MM.1S (cell line): ENCODE measurements at regions not wholly inside any gene's neighbourhood (a gene's known extent, or its start where the extent isn't known, plus 50 kb on each side); places are given as distances from the start of the nearest gene placed in this dataset.

Experiments used
- DNase-seq: peaks from one replicate; pipeline ENCODE4 v3.0.0-alpha.2; 2015
- H2AFZ ChIP-seq: fragments of 300-600 bp; sonication (generic); 2 replicates; pipeline ENCODE4 v1.6.0; 2016; ENCODE audit warnings: antibody characterized with exemption, low read length
- H3F3A ChIP-seq: fragments of 300-600 bp; sonication (generic); 2 replicates; pipeline ENCODE4 v1.6.1; 2016; ENCODE audit warnings: mild to moderate bottlenecking, antibody characterized with exemption, low read length, moderate library complexity, mixed read lengths; ENCODE audit not compliant: insufficient read depth
- H3K27ac ChIP-seq: fragments of 300-600 bp; sonication (generic); 2 replicates; pipeline ENCODE4 v1.5.1; 2016; ENCODE audit warnings: mild to moderate bottlenecking, low read length
- H3K27me3 ChIP-seq: fragments of 300-600 bp; sonication (generic); replicated peaks from 2 replicates; pipeline ENCODE4 v1.6.0; 2016; ENCODE audit warnings: low read length; ENCODE audit not compliant: insufficient read depth
- H3K36me3 ChIP-seq: fragments of 300-600 bp; sonication (generic); replicated peaks from 2 replicates; pipeline ENCODE4 v1.6.1; 2016; ENCODE audit warnings: mild to moderate bottlenecking, low read length, mixed read lengths; ENCODE audit not compliant: insufficient read depth
- H3K4me1 ChIP-seq: fragments of 300-600 bp; sonication (generic); 2 replicates; pipeline ENCODE4 v1.6.1; 2016; ENCODE audit warnings: low read length, mixed read lengths
- H3K4me2 ChIP-seq: fragments of 300-600 bp; sonication (generic); 2 replicates; pipeline ENCODE4 v1.6.0; 2016; ENCODE audit warnings: low read depth, low read length
- H3K4me3 ChIP-seq: fragments of 300-600 bp; sonication (generic); 2 replicates; pipeline ENCODE4 v1.5.1; 2016; ENCODE audit warnings: low read length, mixed read lengths
- H3K79me2 ChIP-seq: fragments of 300-600 bp; sonication (generic); 2 replicates; pipeline ENCODE4 v1.6.1; 2016; ENCODE audit warnings: mixed run types, low read length, mixed read lengths
- H3K9ac ChIP-seq: fragments of 300-600 bp; sonication (generic); 2 replicates; pipeline ENCODE4 v1.6.1; 2016; ENCODE audit warnings: low read length, mixed read lengths
- H3K9me2 ChIP-seq: fragments of 300-600 bp; sonication (generic); replicated peaks from 2 replicates; pipeline ENCODE4 v1.6.1; 2016; ENCODE audit warnings: mild to moderate bottlenecking, low read length, mixed read lengths; ENCODE audit not compliant: insufficient read depth
- H3K9me3 ChIP-seq: fragments of 300-600 bp; sonication (generic); replicated peaks from 2 replicates; pipeline ENCODE4 v1.6.1; 2016; ENCODE audit warnings: mild to moderate bottlenecking, low read length, mixed read lengths; ENCODE audit not compliant: insufficient read depth
- H4K20me1 ChIP-seq: fragments of 300-600 bp; sonication (generic); 2 replicates; pipeline ENCODE4 v1.6.1; 2016; ENCODE audit warnings: mild to moderate bottlenecking, low read length, moderate library complexity, mixed read lengths; ENCODE audit not compliant: insufficient read depth
- EZH2 ChIP-seq: fragments of 300-600 bp; sonication (generic); optimal IDR thresholded peaks from 2 replicates; pipeline ENCODE3; 2017; ENCODE audit warnings: low read depth, mild to moderate bottlenecking, antibody characterized with exemption, low read length, mixed read lengths
- EZH2phosphoT487 ChIP-seq: fragments of 300-600 bp; sonication (generic); IDR thresholded peaks from 2 replicates; pipeline ENCODE4 v1.6.1; 2018; ENCODE audit warnings: antibody characterized with exemption, low read length
- TF ChIP-seq, protein P1 (sequence below): fragments of 300-600 bp; sonication (generic); IDR thresholded peaks from 2 replicates; pipeline ENCODE4 v1.5.1; 2016; ENCODE audit warnings: antibody characterized with exemption, low read length, mixed read lengths

DNA sequence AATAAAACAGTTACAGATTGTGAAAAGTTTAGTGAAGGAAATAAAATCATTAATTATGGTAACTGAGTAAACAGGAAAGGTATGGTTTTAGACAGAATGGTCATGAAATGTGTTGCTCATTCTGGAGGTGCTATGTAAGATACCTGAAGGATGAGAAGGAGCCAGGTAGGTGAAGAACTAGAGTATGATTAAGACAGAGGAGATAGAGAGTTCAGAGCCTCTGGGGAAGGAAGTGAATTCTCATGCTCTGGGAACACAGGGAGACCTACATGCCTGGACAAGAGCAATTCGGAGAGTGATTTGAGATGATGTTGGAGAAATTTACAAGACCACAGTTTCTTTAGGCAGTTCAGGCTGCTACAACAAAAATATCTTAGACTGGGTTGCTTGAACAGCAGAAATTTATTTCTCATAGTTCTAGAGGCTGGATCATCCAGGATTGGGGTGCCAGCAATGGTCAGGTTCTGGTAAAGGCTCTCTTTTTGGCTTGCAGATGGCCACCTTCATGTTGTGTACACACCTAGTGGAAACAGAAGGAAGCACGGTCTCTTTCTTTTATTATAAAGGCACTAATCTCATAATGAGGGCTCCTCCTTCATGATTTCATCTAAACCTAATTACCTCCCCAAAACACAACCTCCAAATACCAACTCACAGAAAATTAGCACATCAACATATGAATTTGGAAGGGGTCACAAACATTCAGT, 1416.1 kb downstream of the PCDH7 start:
- no peak overlapping the region for H3K27ac ChIP-seq
- H3K9me3 ChIP-seq = no peaks in the 10 kb centered on the region
- H4K20me1 ChIP-seq = no peaks in the 10 kb centered on the region
- no peaks in the 10 kb centered on the region for H3K9me2 ChIP-seq
- no peaks in the 10 kb centered on the region for H3K36me3 ChIP-seq
- H3K9ac ChIP-seq = no peak overlapping the region
- no peaks in the 10 kb centered on the region for H3K27me3 ChIP-seq
- no peak overlapping the region for H2AFZ ChIP-seq
- TF ChIP-seq EZH2phosphoT487 (no peak), EZH2 (no peak)
- TF ChIP-seq, protein P1, sequence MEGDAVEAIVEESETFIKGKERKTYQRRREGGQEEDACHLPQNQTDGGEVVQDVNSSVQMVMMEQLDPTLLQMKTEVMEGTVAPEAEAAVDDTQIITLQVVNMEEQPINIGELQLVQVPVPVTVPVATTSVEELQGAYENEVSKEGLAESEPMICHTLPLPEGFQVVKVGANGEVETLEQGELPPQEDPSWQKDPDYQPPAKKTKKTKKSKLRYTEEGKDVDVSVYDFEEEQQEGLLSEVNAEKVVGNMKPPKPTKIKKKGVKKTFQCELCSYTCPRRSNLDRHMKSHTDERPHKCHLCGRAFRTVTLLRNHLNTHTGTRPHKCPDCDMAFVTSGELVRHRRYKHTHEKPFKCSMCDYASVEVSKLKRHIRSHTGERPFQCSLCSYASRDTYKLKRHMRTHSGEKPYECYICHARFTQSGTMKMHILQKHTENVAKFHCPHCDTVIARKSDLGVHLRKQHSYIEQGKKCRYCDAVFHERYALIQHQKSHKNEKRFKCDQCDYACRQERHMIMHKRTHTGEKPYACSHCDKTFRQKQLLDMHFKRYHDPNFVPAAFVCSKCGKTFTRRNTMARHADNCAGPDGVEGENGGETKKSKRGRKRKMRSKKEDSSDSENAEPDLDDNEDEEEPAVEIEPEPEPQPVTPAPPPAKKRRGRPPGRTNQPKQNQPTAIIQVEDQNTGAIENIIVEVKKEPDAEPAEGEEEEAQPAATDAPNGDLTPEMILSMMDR = no peak
- no peak for DNase-seq
- H3F3A ChIP-seq = no peaks in the 10 kb centered on the region
- H3K4me2 ChIP-seq = no peak overlapping the region
- H3K4me1 ChIP-seq = no peaks in the 10 kb centered on the region
- H3K79me2 ChIP-seq = no peaks in the 10 kb centered on the region
- H3K4me3 ChIP-seq = no peak overlapping the region

DNA sequence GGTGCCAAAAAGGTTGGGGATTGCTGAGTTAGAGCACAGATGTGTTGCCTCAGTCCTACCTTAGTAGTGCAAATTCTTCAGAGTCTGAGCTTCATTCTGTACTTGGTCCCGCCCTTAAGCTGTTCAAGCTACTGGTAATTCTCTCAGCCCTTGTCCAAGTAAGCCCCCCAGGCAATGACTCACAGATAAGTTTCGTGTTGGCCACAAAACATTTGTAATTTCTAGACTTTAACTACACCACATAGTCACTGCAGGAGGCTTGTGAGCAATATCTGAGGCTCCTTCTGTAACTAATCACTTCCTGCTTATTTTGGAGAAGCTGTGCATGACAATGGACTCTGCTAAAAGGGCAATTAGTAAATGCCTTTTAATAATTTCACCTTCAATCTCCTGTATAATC, 1420.5 kb downstream of the PCDH7 start:
- Histone ChIP-seq H3K27me3 (no peaks in the 10 kb centered on the region), H3K9ac (no peak overlapping the region), H2AFZ (peak overlapping the region; percentile 57; the same call in 1 of the 2 replicates), H3K27ac (peak overlapping the region; percentile 10; the same call in 1 of the 2 replicates), H3F3A (no peaks in the 10 kb centered on the region), H3K79me2 (no peaks in the 10 kb centered on the region), H3K4me2 (peak overlapping the region; percentile 48), H4K20me1 (no peaks in the 10 kb centered on the region), H3K4me1 (no peaks in the 10 kb centered on the region), H3K4me3 (peak overlapping the region; percentile 33; the same call in 1 of the 2 replicates), H3K9me3 (no peaks in the 10 kb centered on the region), H3K36me3 (no peaks in the 10 kb centered on the region), H3K9me2 (no peaks in the 10 kb centered on the region)
- peak; percentile 64 for DNase-seq
- TF ChIP-seq EZH2phosphoT487 (no peak), EZH2 (no peak)
- TF ChIP-seq, protein P1 = no peak

DNA sequence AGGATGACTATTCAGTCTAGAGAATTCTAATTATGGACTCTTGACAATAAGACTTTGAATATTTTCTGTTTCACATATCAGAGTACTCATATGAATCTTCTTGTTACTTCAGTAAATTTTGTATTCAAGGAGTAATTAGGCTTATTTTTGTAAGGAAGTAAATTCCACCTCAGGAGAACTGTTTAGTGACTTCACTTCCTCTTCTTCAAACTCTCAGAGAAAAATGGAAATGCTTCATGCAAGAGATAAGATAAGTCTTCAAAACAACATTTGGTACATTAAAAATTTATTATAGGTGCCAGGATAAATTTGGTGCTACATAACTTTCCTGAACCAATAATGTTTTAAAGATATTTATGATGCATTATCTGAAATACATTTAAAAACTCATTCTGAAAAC, 1421.9 kb downstream of the PCDH7 start:
- Histone ChIP-seq H4K20me1 (no peaks in the 10 kb centered on the region), H3K27ac (no peak overlapping the region), H3K79me2 (no peaks in the 10 kb centered on the region), H3K9me2 (no peaks in the 10 kb centered on the region), H3K27me3 (no peaks in the 10 kb centered on the region), H3K9me3 (no peaks in the 10 kb centered on the region), H3K4me3 (no peak overlapping the region), H2AFZ (no peak overlapping the region), H3K4me1 (no peaks in the 10 kb centered on the region), H3K4me2 (no peak overlapping the region), H3K9ac (no peak overlapping the region), H3K36me3 (no peaks in the 10 kb centered on the region), H3F3A (no peaks in the 10 kb centered on the region)
- no peak for DNase-seq
- TF ChIP-seq, protein P1 = no peak
- TF ChIP-seq EZH2phosphoT487 (no peak), EZH2 (no peak)
